Muscle layer of colon (tissue), 2 donors: ENCODE measurements at regions not wholly inside any gene's neighbourhood (a gene's known extent, or its start where the extent isn't known, plus 50 kb on each side); places are given as distances from the start of the nearest gene placed in this dataset.

Experiments
- H3K27ac ChIP-seq: one replicate; pipeline ENCODE4 v1.7.0; 2013; ENCODE audit warnings: low read depth, mild to moderate bottlenecking, low read length, moderate library complexity
- H3K27me3 ChIP-seq, 2 donors: one replicate each; pipeline ENCODE4 v1.7.0; 2013; ENCODE audit warnings: low read length in 2 of 2, mild to moderate bottlenecking in 2 of 2; ENCODE audit not compliant: insufficient read depth in 2 of 2, control insufficient read depth in 1 of 2
- H3K36me3 ChIP-seq: one replicate; pipeline ENCODE4 v1.7.0; 2013; ENCODE audit warnings: mild to moderate bottlenecking, low read length; ENCODE audit not compliant: insufficient read depth
- H3K4me1 ChIP-seq: one replicate; pipeline ENCODE4 v1.7.0; 2013; ENCODE audit warnings: mild to moderate bottlenecking, low read length; ENCODE audit not compliant: insufficient read depth
- H3K4me3 ChIP-seq, 2 donors: one replicate each; pipeline ENCODE4 v1.7.0; 2013; ENCODE audit warnings: low read length in 2 of 2, low read depth in 1 of 2, mild to moderate bottlenecking in 1 of 2, moderate library complexity in 1 of 2
- H3K9ac ChIP-seq: one replicate; pipeline ENCODE4 v1.7.0; 2013; ENCODE audit warnings: low read length
- H3K9me3 ChIP-seq: one replicate; pipeline ENCODE4 v1.7.0; 2013; ENCODE audit warnings: mild to moderate bottlenecking, low read length
- donor health status: abdominal sarcoma.
- donor health status: Adenocarcinoma of cecum.

DNA sequence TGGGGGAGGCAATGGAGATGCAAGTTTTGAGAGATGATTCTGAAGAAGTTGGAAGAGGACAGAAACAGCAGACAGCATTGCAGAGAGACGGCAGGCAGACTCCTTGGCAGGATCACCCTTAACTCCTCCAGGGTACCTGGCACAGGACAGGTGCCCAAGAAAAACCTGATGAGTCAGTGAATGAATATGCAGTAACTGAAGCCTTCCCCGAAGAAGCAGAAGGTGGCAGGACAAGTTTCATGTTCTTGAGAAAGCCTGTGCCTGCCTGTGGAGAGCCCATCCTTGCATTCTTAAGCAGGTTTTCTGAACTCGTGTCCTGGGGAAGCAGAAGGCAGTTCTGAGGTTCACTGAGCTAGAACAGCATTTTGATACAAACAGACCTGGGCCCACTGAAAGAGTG is 79.6 kb upstream of the SASH1 start:
- H3K27me3 ChIP-seq: no peaks in the 10 kb centered on the region
- H3K27ac ChIP-seq: no peak overlapping the region
- no peak overlapping the region for H3K4me3 ChIP-seq
- H3K4me1 ChIP-seq: peaks cover 3% of the 10 kb centered on the region
- no peak overlapping the region for H3K9ac ChIP-seq
- no peaks in the 10 kb centered on the region for H3K36me3 ChIP-seq
- no peaks in the 10 kb centered on the region for H3K9me3 ChIP-seq

GRCh38 chr6:148263961-148264360 is 78.7 kb upstream of the SASH1 start:
- Histone ChIP-seq H3K4me3 (no peak overlapping the region), H3K27ac (no peak overlapping the region), H3K9ac (no peak overlapping the region), H3K9me3 (no peaks in the 10 kb centered on the region), H3K27me3 (no peaks in the 10 kb centered on the region), H3K4me1 (peaks cover 3% of the 10 kb centered on the region), H3K36me3 (no peaks in the 10 kb centered on the region)

GRCh38 chr6:148265054-148265453 is 77.6 kb upstream of the SASH1 start:
- Histone ChIP-seq H3K9me3 (no peaks in the 10 kb centered on the region), H3K36me3 (no peaks in the 10 kb centered on the region), H3K27ac (no peak overlapping the region), H3K4me1 (peaks cover 3% of the 10 kb centered on the region), H3K4me3 (no peak overlapping the region), H3K27me3 (no peaks in the 10 kb centered on the region), H3K9ac (no peak overlapping the region)

GRCh38 chr6:148269386-148269785 is 73.3 kb upstream of the SASH1 start:
- no peak overlapping the region for H3K27ac ChIP-seq
- H3K36me3 ChIP-seq: no peaks in the 10 kb centered on the region
- no peak overlapping the region for H3K4me3 ChIP-seq
- H3K4me1 ChIP-seq: peaks cover 3% of the 10 kb centered on the region
- H3K9ac ChIP-seq: no peak overlapping the region
- H3K27me3 ChIP-seq: no peaks in the 10 kb centered on the region
- H3K9me3 ChIP-seq: no peaks in the 10 kb centered on the region

DNA sequence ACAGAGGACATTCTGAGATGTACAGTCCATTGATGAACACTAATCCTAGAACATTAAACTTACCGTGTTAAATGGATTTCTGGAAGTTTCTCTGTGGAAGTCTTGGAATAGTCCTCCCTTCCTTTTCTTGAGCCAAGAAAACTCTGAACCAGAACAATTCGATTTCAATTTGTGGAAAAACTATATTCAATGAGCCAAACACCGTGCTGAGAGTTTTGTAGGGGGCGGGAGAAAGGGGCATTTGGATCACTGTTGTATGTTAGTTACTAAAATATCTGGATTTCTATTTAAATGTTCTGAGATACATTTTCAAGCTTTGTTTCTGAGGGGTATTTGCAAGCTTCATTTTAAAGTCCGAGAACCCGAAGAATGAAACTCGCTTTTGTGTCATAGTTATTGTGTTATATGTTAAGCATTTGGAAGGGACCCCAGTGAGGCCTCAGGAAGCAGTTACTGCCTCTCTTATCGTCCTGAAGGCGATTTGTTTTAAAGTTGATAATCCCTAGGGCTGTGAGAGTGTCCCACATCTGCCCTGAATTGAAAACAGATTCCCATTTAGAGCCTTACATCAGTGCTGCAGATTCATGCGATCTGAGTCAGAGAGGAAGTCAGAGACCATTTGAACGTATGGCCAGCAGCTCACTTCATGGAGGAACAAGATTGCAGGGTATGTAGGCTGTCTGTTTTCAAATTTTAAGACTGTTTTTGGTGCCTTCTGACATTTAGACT is 70.8 kb upstream of the SASH1 start:
- Histone ChIP-seq H3K36me3 (no peaks in the 10 kb centered on the region), H3K9me3 (no peaks in the 10 kb centered on the region), H3K27ac (no peak overlapping the region), H3K4me1 (peaks cover 3% of the 10 kb centered on the region), H3K27me3 (no peaks in the 10 kb centered on the region), H3K9ac (no peak overlapping the region), H3K4me3 (no peak overlapping the region)

GRCh38 chr6:148272597-148272996 is 70.0 kb upstream of the SASH1 start:
- no peaks in the 10 kb centered on the region for H3K9me3 ChIP-seq
- H3K4me1 ChIP-seq: peaks cover 3% of the 10 kb centered on the region
- H3K27ac ChIP-seq: no peak overlapping the region
- no peak overlapping the region for H3K9ac ChIP-seq
- H3K4me3 ChIP-seq: no peak overlapping the region
- no peaks in the 10 kb centered on the region for H3K27me3 ChIP-seq
- H3K36me3 ChIP-seq: no peaks in the 10 kb centered on the region

GRCh38 chr6:148273962-148274752 is 68.5 kb upstream of the SASH1 start:
- Histone ChIP-seq H3K27ac (no peak overlapping the region), H3K4me1 (no peaks in the 10 kb centered on the region), H3K9ac (no peak overlapping the region), H3K36me3 (no peaks in the 10 kb centered on the region), H3K27me3 (no peaks in the 10 kb centered on the region), H3K4me3 (no peak overlapping the region), H3K9me3 (no peaks in the 10 kb centered on the region)

- Histone ChIP-seq H3K27me3 (no peaks in the 10 kb centered on the region), H3K27ac (no peak overlapping the region), H3K9me3 (no peaks in the 10 kb centered on the region), H3K9ac (no peak overlapping the region), H3K4me3 (no peak overlapping the region), H3K4me1 (no peaks in the 10 kb centered on the region), H3K36me3 (no peaks in the 10 kb centered on the region)
These were observed 67.8 kb upstream of the SASH1 start for GRCh38 chr6:148274809-148275208.

DNA sequence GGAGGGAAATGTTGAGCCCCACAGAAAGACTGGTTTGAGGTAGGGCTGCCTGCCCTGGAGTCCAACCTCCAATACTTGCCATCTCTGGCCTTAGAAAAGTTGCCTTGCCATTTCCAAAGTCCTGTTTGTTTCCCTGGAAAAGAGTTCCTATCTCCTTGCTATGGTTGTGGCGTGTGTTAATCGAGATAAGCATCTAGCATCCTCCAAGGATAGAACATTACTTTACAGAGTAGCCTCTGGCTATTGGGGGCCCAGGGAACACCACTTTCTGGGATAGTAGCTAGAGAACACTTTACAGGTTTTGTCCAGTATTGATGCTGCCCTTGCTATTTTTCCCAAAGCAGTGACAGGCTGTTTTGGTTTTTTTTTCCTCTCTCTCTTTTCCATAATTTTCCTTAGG is 57.4 kb upstream of the SASH1 start:
- Histone ChIP-seq H3K27ac (no peak overlapping the region), H3K4me3 (no peak overlapping the region), H3K4me1 (no peaks in the 10 kb centered on the region), H3K36me3 (no peaks in the 10 kb centered on the region), H3K9ac (no peak overlapping the region), H3K9me3 (no peaks in the 10 kb centered on the region), H3K27me3 (no peaks in the 10 kb centered on the region)

GRCh38 chr6:148286563-148286962 is 56.1 kb upstream of the SASH1 start:
- Histone ChIP-seq H3K4me1 (no peaks in the 10 kb centered on the region), H3K4me3 (no peak overlapping the region), H3K27me3 (no peaks in the 10 kb centered on the region), H3K9ac (no peak overlapping the region), H3K27ac (no peak overlapping the region), H3K36me3 (no peaks in the 10 kb centered on the region), H3K9me3 (no peaks in the 10 kb centered on the region)

- Histone ChIP-seq H3K9ac (no peak overlapping the region), H3K36me3 (no peaks in the 10 kb centered on the region), H3K9me3 (no peaks in the 10 kb centered on the region), H3K4me1 (no peaks in the 10 kb centered on the region), H3K4me3 (no peak overlapping the region), H3K27ac (no peak overlapping the region), H3K27me3 (no peaks in the 10 kb centered on the region)
These were observed 54.9 kb upstream of the SASH1 start for GRCh38 chr6:148287623-148288333.
